WTC11 (cell line): ENCODE measurements at regions not wholly inside any gene's neighbourhood (a gene's known extent, or its start where the extent isn't known, plus 50 kb on each side); places are given as distances from the start of the nearest gene placed in this dataset.

Experiments used
- CTCF ChIP-seq: fragments of 200-600 bp; IDR thresholded peaks from 2 replicates; pipeline ENCODE4 v1.8.0; 2022; ENCODE audit warnings: antibody characterized with exemption
- ZNF512 ChIP-seq: sonication (generic); formaldehyde crosslinking; IDR thresholded peaks from 2 replicates; pipeline ENCODE4 v1.8.1; 2022; ENCODE audit warnings: missing genetic modification reagents, borderline replicate concordance

- TF ChIP-seq ZNF512 (CRISPR knock-in tag) (no peak), CTCF (no peak)
Measured at GRCh38 chr3:144544871-144545270, 573.2 kb downstream of the DIPK2A start.
